Nephron progenitor cell (in vitro differentiated cells): ENCODE measurements at regions not wholly inside any gene's neighbourhood (a gene's known extent, or its start where the extent isn't known, plus 50 kb on each side); places are given as distances from the start of the nearest gene placed in this dataset.

Experiments used
- DNase-seq: peaks from one replicate; pipeline ENCODE4 v3.0.0; 2021
- H3K27ac Mint-ChIP-seq: 2 replicates; pipeline ENCODE4 v1.8.0; 2021; ENCODE audit warnings: mild to moderate bottlenecking, moderate library complexity, mixed read lengths
- H3K27me3 Mint-ChIP-seq: 2 replicates; pipeline ENCODE4 v1.8.0; 2021; ENCODE audit warnings: mild to moderate bottlenecking, low read depth, mixed read lengths; ENCODE audit not compliant: poor library complexity
- H3K36me3 Mint-ChIP-seq: 2 replicates; pipeline ENCODE4 v1.8.0; 2021; ENCODE audit warnings: low read depth, mixed read lengths
- H3K4me1 Mint-ChIP-seq: 2 replicates; pipeline ENCODE4 v1.8.0; 2021; ENCODE audit warnings: mixed read lengths
- H3K4me3 Mint-ChIP-seq: 2 replicates; pipeline ENCODE4 v1.8.0; 2021; ENCODE audit warnings: mild to moderate bottlenecking, moderate library complexity, mixed read lengths
- H3K9me3 Mint-ChIP-seq: 2 replicates; pipeline ENCODE4 v1.8.0; 2021; ENCODE audit warnings: mild to moderate bottlenecking, moderate library complexity, mixed read lengths
- TF ChIP-seq, protein P1 (sequence below): fragments of 200-600 bp; sonication (generic); IDR thresholded peaks from 2 replicates; pipeline ENCODE4 v1.5.0; 2021; ENCODE audit warnings: antibody characterized with exemption

DNA sequence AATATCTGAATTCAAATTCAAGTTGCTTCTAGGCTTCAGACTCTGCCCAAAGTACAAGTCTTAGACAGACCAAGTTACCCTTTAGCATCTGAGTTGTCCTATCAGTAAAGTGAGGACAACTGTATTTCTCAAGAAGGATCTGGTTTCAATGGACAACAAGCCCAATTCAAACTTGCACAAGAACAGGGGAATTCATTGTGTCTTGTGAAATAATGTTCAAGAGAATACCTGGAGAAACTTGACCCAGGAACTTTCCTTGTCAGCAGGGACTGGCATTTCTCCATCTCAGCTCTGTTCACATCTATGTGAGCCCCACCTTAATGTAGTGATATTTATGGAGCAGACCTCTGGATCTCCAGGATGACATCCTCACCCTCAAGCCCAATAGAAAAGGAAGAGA lies 894.9 kb upstream of the SLC10A2 start:
- no peak overlapping the region for H3K27ac Mint-ChIP-seq
- no peak overlapping the region for H3K4me3 Mint-ChIP-seq
- no peak for DNase-seq
- no peaks in the 10 kb centered on the region for H3K9me3 Mint-ChIP-seq
- no peaks in the 10 kb centered on the region for H3K27me3 Mint-ChIP-seq
- peaks cover 14% of the 10 kb centered on the region for H3K4me1 Mint-ChIP-seq
- no peaks in the 10 kb centered on the region for H3K36me3 Mint-ChIP-seq
- TF ChIP-seq, protein P1, sequence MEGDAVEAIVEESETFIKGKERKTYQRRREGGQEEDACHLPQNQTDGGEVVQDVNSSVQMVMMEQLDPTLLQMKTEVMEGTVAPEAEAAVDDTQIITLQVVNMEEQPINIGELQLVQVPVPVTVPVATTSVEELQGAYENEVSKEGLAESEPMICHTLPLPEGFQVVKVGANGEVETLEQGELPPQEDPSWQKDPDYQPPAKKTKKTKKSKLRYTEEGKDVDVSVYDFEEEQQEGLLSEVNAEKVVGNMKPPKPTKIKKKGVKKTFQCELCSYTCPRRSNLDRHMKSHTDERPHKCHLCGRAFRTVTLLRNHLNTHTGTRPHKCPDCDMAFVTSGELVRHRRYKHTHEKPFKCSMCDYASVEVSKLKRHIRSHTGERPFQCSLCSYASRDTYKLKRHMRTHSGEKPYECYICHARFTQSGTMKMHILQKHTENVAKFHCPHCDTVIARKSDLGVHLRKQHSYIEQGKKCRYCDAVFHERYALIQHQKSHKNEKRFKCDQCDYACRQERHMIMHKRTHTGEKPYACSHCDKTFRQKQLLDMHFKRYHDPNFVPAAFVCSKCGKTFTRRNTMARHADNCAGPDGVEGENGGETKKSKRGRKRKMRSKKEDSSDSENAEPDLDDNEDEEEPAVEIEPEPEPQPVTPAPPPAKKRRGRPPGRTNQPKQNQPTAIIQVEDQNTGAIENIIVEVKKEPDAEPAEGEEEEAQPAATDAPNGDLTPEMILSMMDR, result no peak

DNA sequence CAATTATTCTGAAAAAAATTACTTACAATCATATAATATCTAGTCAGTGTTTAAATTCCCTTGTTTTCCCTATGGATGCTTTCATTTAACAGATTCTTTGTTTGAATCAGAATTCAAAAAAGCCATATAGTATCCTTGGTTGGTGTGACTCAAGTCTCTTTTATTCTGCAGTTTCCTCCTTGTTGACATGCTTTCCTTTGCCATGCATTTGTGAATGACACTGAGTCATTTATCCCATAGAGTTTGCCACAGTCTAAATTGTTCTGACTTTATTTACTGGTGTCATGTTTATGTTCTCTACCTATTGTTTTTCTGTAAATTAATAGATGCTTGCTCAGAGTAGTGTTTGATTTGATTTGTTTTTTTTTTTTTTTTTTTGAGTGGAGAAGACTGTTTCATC lies 893.8 kb upstream of the SLC10A2 start:
- H3K9me3 Mint-ChIP-seq, result no peaks in the 10 kb centered on the region
- H3K27ac Mint-ChIP-seq, result no peak overlapping the region
- TF ChIP-seq, protein P1, result no peak
- DNase-seq, result no peak
- no peaks in the 10 kb centered on the region for H3K36me3 Mint-ChIP-seq
- no peak overlapping the region for H3K4me3 Mint-ChIP-seq
- H3K27me3 Mint-ChIP-seq, result no peaks in the 10 kb centered on the region
- peaks cover 3% of the 10 kb centered on the region for H3K4me1 Mint-ChIP-seq

DNA sequence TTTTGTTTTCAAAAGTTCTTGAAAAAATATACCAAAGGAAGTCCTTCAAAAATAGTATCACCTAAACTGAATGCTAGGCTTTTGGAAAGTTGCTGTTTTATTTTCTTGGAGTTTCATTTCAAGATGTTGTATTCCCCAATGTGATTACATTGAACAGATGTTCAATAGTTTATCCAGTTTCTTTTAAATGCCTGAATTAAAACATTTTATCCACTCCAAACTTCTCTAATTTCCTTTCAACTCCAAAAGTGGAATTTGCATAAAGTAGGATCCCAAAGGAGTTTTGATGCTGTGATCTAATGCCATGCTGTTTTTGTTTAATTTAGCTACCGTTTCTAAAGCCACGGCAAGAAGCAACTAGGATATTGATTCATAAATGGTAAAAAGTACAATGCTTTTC lies 892.5 kb upstream of the SLC10A2 start:
- no peaks in the 10 kb centered on the region for H3K36me3 Mint-ChIP-seq
- TF ChIP-seq, protein P1, result no peak
- no peaks in the 10 kb centered on the region for H3K27me3 Mint-ChIP-seq
- H3K27ac Mint-ChIP-seq, result no peak overlapping the region
- H3K9me3 Mint-ChIP-seq, result no peaks in the 10 kb centered on the region
- no peaks in the 10 kb centered on the region for H3K4me1 Mint-ChIP-seq
- H3K4me3 Mint-ChIP-seq, result no peak overlapping the region
- no peak for DNase-seq

DNA sequence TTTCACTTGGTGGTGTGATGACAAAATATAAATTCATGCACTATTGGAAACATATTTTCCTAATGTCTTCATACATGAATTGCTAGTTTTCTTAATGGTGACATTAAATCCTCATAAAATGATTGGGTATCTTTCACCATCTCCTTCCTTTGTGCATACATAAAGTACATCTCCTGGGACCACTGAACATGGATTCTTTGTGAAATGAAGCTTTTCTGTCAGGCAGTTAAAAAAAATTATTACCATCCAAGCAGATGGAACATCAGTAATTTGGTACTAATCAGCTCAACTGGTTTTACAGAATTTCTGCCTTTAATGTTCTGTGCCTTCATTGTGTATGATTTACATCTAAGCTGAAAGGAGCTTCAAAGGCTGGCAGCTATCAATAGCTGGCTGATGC lies 891.7 kb upstream of the SLC10A2 start:
- Mint-ChIP-seq H3K9me3 (no peaks in the 10 kb centered on the region), H3K27me3 (no peaks in the 10 kb centered on the region), H3K4me3 (no peak overlapping the region), H3K4me1 (no peaks in the 10 kb centered on the region), H3K27ac (no peak overlapping the region), H3K36me3 (no peaks in the 10 kb centered on the region)
- DNase-seq, result no peak
- TF ChIP-seq, protein P1, result no peak

DNA sequence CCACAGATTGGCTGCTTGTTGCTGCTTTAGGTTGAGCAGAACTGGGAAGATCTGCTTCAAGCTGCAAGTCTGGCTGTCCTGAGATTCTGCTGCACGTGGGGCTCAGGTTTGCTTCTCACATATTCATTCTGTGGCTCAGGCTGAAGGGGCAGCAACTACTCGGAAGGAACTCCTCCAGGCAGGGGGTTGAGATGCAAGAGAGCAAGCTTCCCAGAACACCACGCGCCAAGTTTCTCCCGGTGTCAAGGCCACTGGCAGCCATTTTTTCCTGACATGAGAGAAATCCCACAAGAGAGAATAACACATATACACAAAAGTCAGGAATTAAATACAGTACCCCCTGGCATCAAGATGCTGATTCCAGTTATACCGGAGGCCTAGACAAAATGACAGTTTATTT lies 887.6 kb upstream of the SLC10A2 start:
- no peak overlapping the region for H3K4me3 Mint-ChIP-seq
- H3K27me3 Mint-ChIP-seq, result no peaks in the 10 kb centered on the region
- H3K36me3 Mint-ChIP-seq, result no peaks in the 10 kb centered on the region
- TF ChIP-seq, protein P1, result no peak
- DNase-seq, result no peak
- H3K4me1 Mint-ChIP-seq, result no peaks in the 10 kb centered on the region
- no peaks in the 10 kb centered on the region for H3K9me3 Mint-ChIP-seq
- no peak overlapping the region for H3K27ac Mint-ChIP-seq

DNA sequence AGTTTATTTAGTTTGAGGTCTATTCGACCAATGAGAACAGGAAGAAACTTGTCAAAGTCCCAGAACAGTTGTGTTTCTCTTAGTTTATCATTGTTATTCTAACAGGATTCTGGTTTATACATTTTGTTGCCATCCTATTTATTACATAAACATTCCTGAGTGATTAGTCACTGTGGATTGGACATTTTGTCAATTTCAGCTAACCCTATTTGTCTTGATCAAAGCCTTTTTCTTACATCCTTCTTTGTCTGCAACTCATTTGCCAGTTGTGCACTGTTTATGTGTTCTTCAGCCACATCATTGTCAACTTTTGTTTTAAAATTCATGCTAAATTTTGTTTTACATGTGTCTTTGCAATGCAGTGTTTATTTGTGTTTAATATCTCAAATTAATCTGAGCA lies 886.0 kb upstream of the SLC10A2 start:
- DNase-seq, result no peak
- H3K27me3 Mint-ChIP-seq, result no peaks in the 10 kb centered on the region
- no peaks in the 10 kb centered on the region for H3K9me3 Mint-ChIP-seq
- H3K4me1 Mint-ChIP-seq, result no peaks in the 10 kb centered on the region
- no peak overlapping the region for H3K4me3 Mint-ChIP-seq
- TF ChIP-seq, protein P1, result no peak
- no peak overlapping the region for H3K27ac Mint-ChIP-seq
- H3K36me3 Mint-ChIP-seq, result no peaks in the 10 kb centered on the region
